ENCODE measurements at regions not wholly inside any gene's neighbourhood (a gene's known extent, or its start where the extent isn't known, plus 50 kb on each side); places are given as distances from the start of the nearest gene placed in this dataset.

DNA sequence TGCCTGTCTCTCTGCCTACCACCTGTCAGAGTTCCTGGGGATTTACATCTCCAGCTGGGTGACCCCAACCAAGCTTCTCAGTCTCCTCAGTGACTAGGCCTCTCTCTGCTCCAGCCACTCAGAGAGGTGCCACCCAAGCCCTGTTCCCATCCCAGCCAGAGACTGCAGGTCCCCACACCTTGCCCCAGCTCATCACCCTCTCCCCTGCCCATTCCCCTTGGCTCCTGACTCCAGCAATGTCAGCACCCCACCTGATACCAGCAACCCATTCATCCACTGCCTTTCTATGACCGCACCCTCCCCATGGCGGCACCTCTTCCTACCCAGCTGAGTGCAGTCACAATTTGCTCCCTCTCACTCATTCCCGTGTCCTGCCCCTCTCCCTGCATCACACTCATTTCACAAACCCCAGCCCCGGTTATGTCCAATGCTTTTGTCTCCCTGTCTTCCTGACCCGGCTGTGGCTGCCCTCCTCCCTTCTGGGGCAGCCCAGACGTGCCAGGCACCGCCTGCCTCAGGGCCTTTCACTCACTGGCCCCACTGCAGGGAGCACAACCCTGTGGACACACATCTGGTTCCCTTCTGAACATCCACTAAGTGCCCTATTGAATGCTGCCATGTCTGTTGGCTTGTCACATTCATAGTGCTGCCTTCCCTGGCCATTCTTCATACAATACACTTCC is 494.8 kb upstream of the HS6ST1 start:
- TF ChIP-seq ZNF274 (IDR thresholded peaks at IDR 0.05; ENCODE audit: low read depth, low read length), result no peak

GRCh38 chr2:128815248-128815647 is 496.6 kb upstream of the HS6ST1 start:
- H3K4me3 ChIP-seq (ENCODE audit: low read length), result no peak overlapping the region
- no peak for TF ChIP-seq ZNF274 (IDR thresholded peaks at IDR 0.05; ENCODE audit: low read depth, low read length)

More for the DNA sequence above, 494.8 kb upstream of the HS6ST1 start:
- no peak overlapping the region for H3K4me3 ChIP-seq (ENCODE audit: low read length)

GRCh38 chr2:128817171-128817570 is 498.5 kb upstream of the HS6ST1 start:
- no peak overlapping the region for H3K4me3 ChIP-seq (ENCODE audit: low read length)
- TF ChIP-seq ZNF274 (IDR thresholded peaks at IDR 0.05; ENCODE audit: low read depth, low read length), result no peak

DNA sequence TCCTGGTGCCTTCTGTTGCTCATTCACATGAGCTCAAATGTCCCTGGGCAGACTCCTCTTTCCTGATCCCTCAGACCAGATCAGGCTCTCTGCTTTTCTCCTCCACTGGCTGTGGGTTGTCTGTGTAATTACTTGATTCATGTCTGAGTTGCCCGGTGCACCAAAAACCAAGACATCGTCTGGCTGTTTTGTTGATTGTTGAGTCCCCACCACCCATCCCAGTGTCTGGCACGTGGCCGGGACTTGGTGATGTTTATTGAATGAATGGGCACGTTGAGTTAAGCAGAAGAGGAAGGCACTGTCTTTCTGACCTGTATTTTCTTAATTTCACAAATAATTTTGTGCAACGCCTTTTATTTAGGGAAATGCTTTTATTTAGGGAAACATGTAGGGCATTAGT is 499.1 kb upstream of the HS6ST1 start:
- no peak overlapping the region for H3K4me3 ChIP-seq (ENCODE audit: low read length)
- no peak for TF ChIP-seq ZNF274 (IDR thresholded peaks at IDR 0.05; ENCODE audit: low read depth, low read length)

DNA sequence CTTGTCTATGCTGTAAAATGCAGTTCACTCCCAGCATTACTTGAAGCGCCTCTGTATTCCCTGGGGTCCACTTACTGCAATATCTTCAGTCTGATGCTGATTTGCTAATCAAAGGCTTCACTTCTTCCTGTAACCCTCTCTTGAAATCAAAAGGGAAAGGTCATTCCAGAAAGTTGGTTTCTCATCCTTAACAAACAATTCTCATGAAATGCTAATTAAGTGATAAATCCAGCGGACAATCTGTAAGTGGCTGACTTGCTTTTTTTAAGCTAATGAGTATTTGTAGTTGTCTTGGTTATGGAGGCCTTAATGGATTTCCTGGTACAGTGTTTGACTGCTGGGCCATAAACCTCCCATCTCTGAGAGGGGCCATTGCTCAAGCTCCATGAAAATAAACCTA is 499.6 kb upstream of the HS6ST1 start:
- H3K4me3 ChIP-seq (ENCODE audit: low read length), result no peak overlapping the region
- no peak for TF ChIP-seq ZNF274 (IDR thresholded peaks at IDR 0.05; ENCODE audit: low read depth, low read length)

DNA sequence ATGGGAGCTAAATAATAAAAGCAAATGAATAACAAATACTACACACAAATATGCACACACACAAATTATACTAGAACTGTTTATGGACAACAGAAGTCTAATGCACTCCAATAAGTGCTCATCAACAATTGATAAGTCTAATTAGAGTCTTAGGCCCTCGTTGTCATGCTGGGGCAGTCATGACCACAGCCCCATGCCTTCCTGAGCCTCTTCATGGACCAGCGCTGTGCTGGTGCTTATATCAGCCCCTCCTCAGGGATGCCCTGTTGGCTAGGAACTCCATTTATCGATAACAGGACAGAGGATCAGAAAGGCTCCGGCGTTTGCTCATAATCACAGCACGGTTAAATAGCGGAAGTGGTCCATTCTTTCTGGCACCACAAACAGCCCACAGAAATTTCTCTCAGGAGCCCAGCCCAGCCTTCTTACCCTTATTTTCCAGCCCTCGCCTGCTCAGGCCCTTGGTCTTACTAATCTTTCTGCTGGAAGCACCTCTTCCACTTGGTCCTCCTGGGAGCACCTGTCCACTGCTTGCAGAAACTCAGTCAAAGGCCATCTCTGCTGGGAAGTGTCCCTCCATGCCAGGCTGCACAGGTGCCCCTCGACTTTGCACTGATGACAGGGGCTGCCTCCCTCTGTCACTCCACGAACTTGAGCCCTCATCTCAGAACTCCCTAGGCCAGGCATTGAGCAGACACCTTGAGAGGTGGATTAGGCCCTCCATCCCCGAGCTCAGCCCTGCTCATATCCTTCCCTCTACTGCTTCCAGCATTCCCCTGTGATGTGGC is 500.2 kb upstream of the HS6ST1 start:
- H3K4me3 ChIP-seq (ENCODE audit: low read length), result no peak overlapping the region
- TF ChIP-seq ZNF274 (IDR thresholded peaks at IDR 0.05; ENCODE audit: low read depth, low read length), result no peak

DNA sequence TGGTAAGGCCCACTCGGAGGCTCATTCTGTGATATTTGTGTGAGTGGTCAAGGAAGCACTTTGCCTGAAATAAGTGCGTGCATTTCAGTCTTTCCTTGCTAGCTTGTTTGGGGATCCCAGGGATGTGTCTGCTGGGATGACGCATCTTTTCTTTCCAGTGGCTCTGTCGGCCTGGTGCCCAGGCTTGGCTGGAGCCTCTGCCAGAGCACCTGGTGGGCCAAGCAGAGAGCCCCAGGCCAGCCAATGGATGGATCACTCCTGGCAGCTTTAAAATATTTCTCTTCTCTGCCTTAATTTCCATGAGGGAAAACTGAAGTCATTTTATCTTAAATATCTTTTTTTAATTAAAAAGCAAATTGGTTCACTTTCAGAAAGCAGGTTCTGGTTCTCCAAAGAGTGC is 501.8 kb upstream of the HS6ST1 start:
- TF ChIP-seq ZNF274 (IDR thresholded peaks at IDR 0.05; ENCODE audit: low read depth, low read length), result no peak
- H3K4me3 ChIP-seq (ENCODE audit: low read length), result no peak overlapping the region

DNA sequence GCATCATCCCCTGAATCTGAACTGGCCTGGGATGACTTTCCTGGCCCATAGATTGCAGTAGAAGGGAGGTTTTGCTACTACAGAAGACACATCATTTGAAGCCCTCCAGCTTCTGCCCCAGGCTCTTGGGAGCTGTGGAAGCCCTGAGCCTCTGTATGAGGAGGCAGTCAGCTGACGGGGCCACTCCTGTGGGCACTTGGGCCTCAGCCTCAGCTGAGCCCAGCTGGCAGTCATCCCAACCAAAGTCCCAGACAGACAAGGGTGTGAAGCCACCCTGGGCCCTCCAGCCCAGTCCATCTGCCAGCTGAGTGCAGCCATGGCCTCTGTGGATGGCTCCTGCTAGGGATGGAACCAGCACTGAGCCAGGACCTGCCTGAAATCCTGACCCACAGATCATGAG is 502.3 kb upstream of the HS6ST1 start:
- H3K4me3 ChIP-seq (ENCODE audit: low read length), result no peak overlapping the region
- no peak for TF ChIP-seq ZNF274 (IDR thresholded peaks at IDR 0.05; ENCODE audit: low read depth, low read length)

DNA sequence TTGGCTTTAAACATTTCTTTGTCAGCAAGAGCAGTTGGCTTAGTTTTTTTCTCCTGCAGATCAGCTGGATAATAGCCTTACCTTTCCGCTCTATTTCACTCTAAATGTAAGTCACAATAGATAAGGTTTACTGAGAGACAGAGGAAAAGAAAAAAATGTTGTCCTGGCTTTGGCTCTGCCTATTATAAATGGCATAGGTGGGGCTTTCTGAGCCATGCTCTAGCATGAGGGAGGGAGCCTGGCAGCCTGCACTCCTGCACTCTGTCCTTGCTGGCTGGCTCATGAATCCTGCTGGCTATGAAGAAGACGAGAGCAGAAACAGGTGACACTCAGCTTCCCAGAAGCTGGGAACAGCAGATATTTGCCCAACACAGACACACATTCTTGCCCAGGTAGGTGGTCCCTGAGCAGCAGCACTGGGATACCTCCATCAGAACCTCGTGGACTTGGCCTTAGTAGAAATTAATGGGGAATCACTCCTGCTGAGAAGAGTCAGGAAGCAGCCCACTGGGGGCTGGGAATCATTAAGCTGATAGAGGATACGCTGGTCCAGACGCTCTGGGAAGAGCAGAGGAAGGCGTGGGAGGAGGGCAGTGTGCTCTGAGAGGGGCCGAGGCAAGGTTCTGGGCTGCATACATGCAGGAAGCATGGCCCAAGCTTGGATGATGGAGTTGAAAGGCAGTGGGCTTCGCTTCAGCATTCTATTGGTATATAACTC is 514.4 kb upstream of the HS6ST1 start:
- H3K4me3 ChIP-seq (ENCODE audit: low read length), result no peak overlapping the region
- no peak for TF ChIP-seq ZNF274 (IDR thresholded peaks at IDR 0.05; ENCODE audit: low read depth, low read length)

- no peak for TF ChIP-seq ZNF274 (IDR thresholded peaks at IDR 0.05; ENCODE audit: low read depth, low read length)
These were observed 515.0 kb upstream of the HS6ST1 start for GRCh38 chr2:128833664-128834027.

DNA sequence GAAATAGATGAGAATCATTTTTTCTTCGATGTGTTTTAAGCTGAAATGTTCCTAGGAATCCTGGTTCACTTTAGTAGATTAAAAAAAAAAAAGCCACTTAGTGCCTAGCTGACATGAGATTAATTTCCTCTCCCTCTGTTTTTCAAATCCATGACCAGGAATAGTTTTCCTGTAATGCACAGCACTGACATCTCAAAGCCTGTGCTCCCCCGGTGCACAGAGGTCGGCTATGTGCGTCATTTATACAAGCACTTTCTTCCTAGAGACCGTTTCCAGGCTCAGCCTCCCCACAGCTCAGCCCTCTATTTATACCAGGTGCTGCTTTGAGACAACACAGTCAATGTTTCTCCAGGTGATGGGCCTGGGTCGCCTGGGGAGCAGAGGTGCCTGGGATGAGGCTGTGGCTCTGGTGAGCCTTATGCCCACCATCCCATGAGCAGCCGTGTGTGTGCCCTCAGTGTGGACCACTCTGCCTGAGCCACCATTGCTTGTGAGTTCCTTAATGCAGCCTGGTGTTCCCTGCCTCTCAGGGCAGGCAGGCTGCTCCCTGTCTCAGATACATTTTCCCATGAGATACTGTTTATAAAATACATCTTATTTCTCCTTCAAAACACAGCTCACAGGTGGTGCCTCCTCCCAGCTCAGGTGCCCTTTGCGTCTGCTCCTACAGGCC is 515.7 kb upstream of the HS6ST1 start:
- H3K4me3 ChIP-seq (ENCODE audit: low read length), result no peak overlapping the region

More at GRCh38 chr2:128833664-128834027, 515.0 kb upstream of the HS6ST1 start:
- no peak overlapping the region for H3K4me3 ChIP-seq (ENCODE audit: low read length)

DNA sequence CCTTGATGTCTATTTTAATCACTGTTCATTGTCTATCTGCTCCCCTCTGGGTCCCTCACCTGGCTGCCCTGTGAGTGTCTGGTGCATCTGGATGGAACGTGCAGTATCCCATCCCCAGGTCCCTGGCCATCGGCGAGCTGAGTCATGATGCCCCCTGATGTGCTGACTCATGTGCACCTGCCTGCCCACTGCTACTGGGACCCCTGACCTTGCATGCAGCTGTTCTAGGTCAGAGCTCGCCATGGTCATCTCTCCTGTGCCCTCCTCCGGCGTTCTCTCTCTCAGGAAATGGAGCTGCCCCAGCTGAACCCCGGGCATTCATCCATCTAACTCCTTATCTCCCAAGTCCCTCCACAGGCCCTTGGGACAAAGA is 516.2 kb upstream of the HS6ST1 start:
- TF ChIP-seq ZNF274 (IDR thresholded peaks at IDR 0.05; ENCODE audit: low read depth, low read length), result no peak
- H3K4me3 ChIP-seq (ENCODE audit: low read length), result no peak overlapping the region

More for the DNA sequence above, 515.7 kb upstream of the HS6ST1 start:
- TF ChIP-seq ZNF274 (IDR thresholded peaks at IDR 0.05; ENCODE audit: low read depth, low read length), result no peak

DNA sequence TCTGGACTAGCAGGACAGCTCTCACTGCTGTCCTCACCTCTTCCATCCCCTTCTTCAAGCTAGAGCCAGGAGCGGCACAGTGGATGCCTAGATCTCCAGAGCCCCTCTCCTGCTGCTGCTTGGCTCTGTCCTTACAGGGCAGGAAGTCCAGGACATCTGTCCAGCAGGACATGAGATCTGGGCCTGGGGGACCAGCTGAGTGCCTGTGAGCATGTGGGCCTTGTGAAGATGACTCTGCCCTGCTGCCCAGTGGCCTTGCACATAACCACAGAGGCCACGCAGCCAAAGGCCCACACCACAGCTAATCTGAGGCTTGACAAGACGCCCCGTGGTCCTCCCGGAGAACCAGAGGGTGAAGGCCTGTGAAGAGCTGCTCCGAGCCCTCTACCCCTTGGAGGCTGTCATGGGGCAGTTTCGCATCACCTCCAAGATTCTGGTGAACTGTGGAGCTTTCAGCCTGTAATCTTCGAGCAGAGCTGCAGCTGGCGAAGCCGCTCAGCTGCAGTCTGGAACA is 516.7 kb upstream of the HS6ST1 start:
- no peak for TF ChIP-seq ZNF274 (IDR thresholded peaks at IDR 0.05; ENCODE audit: low read depth, low read length)

GRCh38 chr2:128835974-128836373 is 517.3 kb upstream of the HS6ST1 start:
- no peak overlapping the region for H3K4me3 ChIP-seq (ENCODE audit: low read length)
- no peak for TF ChIP-seq ZNF274 (IDR thresholded peaks at IDR 0.05; ENCODE audit: low read depth, low read length)

More for the DNA sequence above, 516.7 kb upstream of the HS6ST1 start:
- H3K4me3 ChIP-seq (ENCODE audit: low read length), result no peak overlapping the region

Measured in GM08714 (cell line).